ENCODE measurements at regions not wholly inside any gene's neighbourhood (a gene's known extent, or its start where the extent isn't known, plus 50 kb on each side); places are given as distances from the start of the nearest gene placed in this dataset.
"Not testable (repeated sequence)": the region's sequence is repeated elsewhere in the genome, so short reads cannot be mapped to it uniquely, and the experiment has no call there.

DNA sequence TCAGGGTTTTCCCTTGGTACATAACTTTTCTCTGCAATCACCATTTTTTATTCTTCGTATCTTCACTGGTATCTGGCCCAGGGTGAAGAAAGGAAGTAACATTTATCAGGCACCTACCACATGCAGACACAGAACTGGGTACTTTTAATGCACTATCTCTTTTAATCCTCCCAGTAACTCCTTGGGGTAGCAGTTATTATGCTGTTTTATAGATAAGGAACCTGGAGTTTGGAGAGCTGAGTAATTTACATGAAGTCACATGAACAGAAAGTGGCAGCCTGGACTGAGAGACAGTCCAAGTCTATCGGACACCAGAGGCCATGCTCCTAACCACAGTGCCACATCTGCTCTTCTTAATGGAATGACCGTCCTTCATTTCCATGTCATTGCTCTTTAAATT is 117.1 kb upstream of the PODXL start:
- DNase-seq (ENCODE audit: low read depth), result no peak

DNA sequence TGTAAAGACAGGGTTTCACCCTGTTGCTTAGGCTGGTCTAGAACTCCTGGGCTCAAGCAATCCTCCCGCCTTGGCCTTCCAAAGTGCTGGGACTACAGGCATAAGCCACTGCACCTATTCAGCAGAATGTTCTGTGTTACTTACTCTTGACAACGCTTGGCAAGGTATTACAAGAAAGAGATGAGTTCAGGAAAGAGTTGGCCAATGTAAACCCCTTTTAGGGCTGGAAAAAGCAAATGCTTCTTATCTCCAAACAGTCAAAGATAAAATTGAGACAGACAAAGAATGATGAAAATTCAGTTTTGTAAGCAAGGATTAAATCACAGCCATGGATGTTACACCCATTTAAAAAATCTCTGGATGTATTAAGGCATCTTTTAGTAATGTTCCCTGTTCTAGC is 114.0 kb upstream of the PODXL start:
- DNase-seq (ENCODE audit: low read depth), result no peak

DNA sequence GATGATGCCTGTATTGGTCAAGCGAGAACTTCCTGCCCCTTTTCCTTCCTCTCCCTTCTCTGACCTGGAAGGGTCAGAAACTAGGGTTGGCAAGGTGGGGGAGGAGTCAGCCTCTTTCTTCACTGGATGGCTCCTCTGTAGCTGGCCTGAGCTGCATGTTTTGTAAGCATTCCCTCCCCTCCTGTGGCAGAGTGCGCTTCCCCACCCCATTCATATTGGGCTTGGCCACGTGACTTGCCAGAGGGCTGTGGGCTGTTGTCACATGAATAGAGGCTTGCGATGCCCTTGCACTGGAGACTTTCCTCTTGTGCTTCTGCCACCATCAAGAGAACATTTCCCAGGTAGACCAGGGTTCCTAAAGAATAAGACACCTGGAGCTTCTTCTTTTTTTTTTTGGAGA is 111.3 kb upstream of the PODXL start:
- DNase-seq (ENCODE audit: low read depth), result no peak

DNA sequence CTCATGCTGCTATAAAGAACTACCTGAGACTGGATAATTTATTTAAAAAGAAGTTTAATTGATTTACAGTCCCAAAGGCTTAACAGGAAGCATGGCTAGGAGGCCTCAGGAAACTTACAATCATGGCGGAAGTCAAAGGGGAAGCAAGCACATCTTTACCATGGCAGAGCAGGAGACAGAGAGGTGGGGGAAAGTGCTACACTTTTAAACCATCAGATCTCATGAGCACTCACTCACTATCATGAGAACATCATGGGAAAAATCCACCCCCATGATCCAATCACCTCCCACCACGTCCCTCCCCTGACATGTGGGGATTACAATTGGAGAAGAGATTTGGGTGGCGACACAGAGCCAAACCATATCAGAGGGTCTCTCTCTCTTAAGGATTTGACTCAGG is 108.6 kb upstream of the PODXL start:
- DNase-seq (ENCODE audit: low read depth), result no peak

DNA sequence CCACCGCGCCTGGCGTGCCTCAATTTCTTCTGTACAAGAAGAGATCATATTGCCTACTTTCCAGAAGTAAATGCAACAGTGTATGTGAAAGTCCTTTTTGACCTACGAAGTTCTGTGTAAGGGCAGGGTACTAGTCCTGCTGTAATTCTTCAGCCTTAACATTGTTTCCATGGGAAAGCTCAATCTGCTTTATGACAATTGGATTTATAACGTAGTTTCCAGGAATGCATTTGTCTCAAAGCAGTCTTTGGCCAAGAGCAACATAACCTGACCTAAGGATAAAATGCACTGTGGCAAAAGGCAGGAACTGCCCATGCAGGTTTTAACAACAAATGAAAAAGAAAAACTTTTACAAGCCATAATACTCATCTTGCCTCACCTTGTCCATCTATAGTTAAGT is 108.1 kb upstream of the PODXL start:
- no peak for DNase-seq (ENCODE audit: low read depth)

DNA sequence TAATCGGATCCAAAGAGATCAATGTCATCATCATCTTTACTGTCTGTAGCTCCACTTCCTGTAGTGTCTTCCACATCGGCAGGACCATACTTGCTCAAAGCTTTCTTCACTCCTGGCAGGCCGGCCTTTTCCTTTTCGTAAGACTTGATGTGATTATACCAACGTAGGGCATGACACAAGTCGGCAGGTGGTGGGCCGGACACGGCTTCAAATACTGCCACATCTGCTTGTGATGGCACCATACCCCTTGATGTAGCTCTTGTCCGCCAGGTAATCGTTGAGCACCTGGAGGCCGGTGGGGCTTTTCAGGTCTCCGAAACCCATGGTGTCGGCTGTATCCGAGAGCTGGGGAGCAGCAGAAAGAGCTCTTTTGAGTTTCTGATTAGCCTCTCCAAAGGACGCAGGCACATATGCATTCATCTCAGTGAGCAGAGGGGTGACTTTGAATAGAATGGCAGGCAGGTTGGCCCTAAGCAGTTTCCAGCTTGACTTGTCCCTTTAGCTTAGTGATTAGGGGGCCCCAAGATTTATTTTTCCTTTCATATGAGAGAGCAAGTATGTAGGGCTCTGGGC is 106.0 kb upstream of the PODXL start:
- DNase-seq (ENCODE audit: low read depth), result not testable (repeated sequence)

DNA sequence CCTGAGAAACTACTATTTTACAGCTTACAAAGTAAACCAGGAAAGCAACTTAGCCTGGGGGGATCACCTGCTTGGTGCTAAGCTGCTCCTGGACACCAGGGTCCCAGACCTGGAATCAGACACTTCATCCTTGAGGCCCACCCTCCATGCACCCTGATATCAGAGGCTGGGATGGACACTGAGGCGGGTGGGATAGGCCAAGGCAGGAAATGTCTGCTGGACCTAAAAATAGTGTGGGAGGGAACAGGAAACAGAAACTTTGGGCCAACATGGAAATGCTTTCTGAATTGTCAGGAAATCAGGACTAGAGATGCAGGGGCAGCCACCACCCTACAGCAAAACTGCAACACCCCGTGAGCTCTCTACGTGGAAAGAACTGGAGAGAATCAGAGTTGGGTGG is 101.5 kb upstream of the PODXL start:
- DNase-seq (ENCODE audit: low read depth), result no peak

DNA sequence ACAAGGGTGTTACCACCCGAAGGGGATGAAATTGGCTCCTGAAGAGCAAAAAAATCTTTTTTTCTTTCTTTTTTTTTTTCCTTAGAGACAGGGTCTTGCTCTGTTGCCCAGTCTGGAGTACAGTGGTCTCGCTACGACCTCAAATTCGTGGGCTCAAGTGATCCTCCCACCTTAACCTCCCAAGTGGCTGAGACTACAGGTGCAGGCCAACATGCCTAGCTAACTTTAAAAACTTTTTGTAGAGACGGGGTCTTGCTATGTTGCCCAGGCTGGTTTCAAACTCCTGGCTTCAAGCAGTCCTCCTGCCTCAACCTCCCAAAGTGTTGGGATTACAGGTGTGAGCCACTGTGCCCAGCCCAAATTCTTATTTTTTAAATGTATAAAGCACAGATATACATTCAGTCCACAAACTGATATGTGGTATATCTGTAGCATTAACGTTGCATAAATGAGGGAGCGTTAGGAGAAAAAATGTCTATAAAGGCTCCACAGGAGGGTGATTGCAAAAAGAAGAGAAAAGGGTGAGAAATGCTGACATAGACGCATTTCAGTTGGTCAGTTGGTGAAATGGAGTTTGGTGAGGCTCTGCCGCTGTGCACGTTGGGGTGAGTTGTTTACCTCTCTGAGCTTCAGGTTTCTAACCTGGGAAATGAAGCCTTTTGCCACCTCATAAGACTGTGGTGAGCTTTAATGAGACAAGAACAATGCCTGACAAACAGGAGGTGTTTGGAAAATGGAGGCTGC is 100.7 kb upstream of the PODXL start:
- no peak for DNase-seq (ENCODE audit: low read depth)

DNA sequence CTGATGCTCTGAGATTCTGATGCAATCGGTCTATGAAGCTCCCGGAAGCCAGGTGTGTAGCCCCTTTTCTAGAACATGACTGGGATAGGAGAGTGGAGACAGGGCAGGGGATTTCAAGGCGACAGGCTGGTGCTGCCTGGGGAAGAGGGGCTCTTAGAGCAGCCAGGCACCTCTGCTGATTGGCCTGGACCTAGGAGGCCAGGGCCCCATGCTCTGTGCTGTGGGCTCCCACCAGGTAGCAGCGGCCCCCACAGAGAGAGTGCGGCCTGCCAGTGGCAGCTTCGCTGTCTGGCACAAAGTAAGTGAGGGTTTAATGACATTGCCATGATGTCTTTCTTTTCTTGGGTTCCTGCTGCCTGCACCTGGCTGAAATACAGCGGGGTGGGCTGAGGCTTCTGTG is 99.4 kb upstream of the PODXL start:
- no peak for DNase-seq (ENCODE audit: low read depth)

DNA sequence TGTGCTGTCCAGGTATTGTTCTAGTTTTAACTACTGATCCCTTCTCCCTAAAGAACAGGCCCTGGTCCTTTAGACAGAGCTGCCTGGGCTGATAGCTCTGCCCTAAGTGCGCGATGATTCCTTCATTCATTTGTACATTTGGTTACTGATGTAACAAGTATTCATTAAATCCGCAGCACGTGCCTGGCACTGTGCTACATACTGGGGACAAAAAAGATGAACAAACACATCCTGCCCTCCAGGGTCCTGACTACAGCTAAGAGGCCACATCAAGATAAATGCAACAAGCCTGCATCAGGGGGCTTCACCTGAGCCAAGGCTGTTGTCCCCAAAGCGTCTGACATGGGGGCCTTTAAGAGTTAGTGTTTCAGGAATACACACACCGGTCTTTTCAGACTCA is 99.0 kb upstream of the PODXL start:
- no peak for DNase-seq (ENCODE audit: low read depth)

DNA sequence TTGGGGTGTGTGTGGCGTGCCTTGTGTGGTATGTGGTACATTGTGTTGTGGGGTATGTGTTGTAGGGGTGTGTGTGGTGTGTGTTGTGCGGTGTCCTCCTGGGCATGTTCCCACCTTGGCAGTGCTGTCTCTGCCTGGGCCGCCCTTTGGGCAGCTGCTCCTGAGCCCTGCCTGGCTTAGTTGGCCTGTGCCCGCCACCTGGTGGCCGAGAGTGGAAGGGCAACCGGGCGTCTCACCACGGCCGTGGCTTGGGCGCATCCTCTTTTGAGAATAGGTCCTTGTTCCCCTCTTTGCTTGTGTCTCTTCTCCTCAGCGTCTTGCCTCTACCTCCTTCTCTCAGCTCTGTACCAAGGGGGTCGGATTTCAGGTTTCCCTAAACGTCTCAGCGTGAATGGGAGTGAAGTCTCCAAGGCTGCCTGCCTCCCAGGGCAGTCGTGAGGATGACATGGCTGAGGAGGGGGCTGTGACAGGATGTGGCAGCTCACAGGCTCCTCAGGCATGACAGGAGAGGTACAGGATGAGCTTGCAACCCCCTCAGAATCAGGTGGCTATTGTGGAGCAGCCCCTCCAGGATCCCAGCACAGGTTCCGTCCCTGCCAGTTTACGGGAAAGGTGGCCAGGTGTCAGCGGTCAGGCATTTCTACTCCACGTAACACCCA is 98.4 kb upstream of the PODXL start:
- peak; percentile 35 for DNase-seq (ENCODE audit: low read depth)

DNA sequence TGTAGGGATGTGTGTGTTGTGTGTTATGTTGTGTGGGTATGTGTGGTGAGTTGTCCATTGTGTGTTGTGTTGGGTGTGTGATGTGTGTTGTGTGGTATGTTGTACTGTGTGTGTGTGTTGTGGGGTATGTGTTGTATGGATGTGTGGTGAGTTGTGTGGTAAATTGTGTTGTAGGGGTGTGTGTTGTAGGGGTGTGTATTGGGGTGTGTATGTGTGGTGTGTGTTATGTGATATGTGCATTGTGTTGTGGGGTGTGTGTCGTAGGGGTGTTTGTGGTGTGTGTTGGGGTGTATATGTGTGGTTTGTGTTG is 97.8 kb upstream of the PODXL start:
- DNase-seq (ENCODE audit: low read depth), result no peak

DNA sequence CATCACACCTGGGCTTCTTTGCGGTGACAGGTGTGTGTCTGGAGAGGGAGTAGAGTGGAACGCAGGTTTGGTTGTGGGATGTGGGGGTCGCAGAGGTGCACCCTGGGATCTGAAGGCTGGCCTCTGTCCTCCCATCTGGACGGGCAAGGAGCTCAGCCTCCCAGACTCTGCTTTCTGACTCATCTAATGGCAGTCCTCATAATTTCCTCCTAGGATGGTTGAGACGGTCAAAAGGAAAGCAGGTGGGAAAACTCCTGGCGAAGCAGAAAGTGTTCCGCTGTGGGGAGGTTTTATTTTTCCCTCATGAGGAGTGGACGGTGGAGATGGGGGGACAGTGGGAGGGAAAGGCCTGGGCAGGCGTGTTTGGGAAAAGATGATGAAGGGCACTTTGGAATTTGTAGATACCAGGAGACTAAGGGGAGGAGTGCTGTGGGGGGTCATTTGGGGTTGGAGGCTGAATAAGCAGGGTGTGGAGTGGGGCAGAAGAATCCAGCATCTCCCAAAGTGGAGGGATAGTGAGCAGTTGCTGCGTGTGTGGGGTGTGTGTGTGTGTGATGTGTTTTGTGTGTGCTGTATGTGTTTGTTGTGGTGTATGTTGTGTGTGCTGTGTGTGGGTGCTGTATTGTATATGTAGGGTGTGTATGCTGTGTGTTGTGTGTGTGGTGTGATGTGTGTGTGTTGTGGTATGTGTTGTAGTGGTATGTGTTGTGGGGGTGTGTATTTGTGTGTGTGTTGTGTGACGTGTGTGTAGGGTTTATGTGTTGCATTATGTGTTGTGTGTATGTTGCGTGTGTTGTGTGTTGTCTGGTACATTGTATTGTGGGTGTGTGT is 97.2 kb upstream of the PODXL start:
- no peak for DNase-seq (ENCODE audit: low read depth)

DNA sequence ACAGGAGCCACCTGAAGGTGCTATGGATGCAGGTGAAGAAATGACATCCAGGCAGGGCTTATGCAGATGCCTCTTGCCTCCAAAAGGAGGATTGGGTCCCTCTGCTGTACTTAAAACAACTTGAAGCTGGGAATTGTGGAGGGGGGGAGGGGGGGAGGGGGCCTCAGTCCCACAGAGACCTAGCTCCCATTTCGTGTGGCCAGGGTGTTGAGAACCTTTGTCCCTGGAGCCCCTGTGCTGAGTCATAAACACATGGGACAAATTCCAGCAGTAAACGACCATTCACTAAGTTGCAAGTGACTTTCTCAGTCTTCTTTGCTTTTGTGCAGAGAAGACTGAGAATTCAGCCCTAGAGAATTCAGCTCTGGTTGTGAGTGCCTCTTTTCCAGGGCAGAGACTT is 96.5 kb upstream of the PODXL start:
- no peak for DNase-seq (ENCODE audit: low read depth)

DNA sequence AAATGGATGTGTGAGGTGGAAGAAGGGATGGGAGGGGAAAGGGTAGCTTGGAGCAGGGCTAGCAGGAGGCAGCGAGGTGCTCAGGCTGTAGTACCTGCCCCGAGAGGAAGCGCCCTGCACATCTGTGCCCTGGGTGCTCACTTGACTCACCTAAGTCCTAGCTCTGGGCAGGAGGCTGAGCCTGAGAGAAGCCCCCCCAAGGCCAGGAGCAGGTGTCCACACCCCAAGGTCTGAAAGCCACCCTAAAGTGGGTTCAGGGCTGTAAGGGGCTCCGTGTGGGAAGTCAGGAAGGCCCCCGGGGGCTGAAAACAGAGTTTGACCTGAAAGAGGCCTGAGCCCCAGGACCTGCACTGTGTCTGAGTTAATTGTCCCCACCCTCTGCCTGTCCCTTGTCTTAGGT is 95.8 kb upstream of the PODXL start:
- DNase-seq (ENCODE audit: low read depth), result no peak

DNA sequence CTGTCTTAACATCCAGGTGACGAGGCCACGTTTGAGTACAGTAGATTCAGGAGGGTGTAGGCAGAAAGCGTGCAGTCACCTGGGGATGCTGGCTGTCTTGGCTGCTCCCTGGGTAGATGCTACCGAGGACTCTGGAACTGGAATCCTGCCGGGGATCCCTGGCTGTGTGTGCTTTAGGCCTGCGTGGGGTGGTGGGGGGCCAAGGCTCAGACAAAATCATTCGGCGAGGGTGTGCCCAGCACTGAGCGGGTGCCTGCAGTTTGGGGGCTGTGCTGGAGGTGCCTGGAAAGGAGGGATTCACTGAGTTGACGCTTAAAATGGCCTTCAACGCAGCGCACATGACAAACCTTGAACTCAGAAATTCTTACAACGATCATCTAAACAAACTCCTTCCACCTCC is 93.5 kb upstream of the PODXL start:
- DNase-seq (ENCODE audit: low read depth), result no peak

DNA sequence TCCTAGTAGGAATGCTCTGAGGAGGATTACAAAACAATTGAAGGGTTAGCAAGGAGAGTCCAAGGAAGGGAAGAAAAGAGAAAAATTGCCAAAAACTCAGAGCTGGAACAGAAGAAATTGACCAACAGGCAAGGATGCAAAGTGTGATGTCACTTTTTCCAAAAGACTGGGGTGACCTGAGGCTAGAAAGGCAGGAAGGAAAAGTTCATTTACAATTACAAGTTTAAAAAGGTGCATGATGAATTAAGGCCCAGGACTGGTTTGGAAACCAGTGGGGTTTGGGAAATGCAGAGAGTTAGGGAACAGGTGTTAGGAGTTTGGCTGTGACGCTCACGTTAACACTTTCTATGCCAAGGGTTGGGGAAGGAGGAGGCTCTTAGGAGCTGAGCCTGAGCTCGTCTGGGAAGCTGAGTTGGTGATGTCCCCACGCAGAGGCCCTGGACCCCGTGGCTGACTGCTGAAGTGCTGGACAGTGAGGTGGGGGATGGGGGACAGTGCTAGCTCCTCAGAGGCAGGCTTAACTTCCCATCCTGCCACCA is 92.6 kb upstream of the PODXL start:
- no peak for DNase-seq (ENCODE audit: low read depth)

DNA sequence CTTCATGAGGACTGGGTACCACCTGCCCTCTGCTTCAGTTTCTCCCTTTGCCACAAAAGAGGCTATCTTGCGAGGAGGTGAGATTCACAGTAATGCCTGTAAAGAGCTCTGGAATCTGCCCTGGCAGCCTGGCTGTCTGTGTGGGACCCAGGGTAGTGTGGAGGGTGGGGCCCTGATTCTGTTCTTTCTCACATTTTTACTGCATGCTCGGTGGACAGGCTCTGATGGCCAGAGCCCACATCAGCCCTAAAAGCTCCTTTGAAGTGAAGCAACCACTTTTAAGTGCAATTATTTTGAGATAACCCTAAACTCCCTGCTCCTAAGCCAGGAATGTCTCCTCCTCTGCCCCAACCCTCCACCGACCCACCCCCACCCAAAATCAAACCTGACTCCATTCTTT is 92.1 kb upstream of the PODXL start:
- no peak for DNase-seq (ENCODE audit: low read depth)

DNA sequence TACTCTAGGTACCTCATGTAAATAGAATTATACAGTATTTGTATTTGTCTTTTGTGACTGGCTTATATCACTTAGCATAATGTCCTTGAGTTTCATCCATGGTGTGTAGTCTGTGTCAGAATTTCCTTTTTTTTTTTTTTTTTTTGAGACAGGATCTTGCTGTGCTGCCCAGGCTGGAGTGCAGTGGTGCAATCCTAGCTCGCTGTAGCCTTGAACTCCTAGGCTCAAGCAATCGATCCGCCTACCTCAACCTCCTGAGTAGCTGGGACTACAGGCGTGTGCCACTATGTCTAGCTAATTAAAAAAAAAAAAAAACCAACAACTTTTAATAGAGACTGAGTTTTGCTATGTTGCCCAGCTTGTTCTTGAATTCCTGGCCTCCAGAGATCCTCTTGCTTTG is 89.8 kb upstream of the PODXL start:
- DNase-seq (ENCODE audit: low read depth), result no peak

DNA sequence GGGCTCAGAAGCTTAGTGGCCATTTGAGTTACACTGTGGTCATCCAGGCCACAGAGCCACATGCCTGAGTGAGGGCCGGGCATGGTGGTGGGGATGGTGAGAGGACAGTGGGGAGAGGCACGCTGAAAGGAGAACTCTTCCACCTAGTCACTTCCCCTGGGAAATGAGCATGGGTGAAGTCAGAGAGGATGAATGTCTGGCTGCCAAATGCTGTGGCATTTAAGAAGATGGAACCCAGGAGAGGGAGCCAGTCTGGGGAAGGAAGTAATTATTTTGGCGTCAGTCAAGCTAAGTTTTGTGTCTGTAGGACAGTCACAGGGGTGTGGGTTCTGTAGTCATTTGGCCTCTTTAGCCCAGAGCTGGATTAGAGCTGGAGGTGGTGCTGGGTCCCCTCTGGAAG is 86.0 kb upstream of the PODXL start:
- no peak for DNase-seq (ENCODE audit: low read depth)

DNA sequence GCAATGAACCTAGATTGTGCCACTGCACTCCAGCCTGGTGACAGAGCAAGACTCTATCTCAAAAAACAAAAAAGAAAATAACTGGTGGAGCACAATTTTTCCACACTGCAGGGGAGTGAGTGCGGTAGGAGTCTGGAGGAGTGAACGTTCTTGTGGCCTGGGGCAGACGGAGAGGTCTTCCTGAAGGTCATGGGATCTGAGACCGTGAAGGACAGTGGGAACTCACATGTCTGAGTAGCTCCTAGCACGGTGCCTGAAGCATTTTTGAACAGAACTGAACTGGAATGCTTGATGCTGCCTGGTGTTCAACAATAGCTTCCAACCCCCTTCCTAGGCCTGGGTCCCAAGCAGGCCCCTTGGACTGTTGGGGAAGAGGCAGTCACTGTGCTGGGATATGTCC is 84.3 kb upstream of the PODXL start:
- no peak for DNase-seq (ENCODE audit: low read depth)

DNA sequence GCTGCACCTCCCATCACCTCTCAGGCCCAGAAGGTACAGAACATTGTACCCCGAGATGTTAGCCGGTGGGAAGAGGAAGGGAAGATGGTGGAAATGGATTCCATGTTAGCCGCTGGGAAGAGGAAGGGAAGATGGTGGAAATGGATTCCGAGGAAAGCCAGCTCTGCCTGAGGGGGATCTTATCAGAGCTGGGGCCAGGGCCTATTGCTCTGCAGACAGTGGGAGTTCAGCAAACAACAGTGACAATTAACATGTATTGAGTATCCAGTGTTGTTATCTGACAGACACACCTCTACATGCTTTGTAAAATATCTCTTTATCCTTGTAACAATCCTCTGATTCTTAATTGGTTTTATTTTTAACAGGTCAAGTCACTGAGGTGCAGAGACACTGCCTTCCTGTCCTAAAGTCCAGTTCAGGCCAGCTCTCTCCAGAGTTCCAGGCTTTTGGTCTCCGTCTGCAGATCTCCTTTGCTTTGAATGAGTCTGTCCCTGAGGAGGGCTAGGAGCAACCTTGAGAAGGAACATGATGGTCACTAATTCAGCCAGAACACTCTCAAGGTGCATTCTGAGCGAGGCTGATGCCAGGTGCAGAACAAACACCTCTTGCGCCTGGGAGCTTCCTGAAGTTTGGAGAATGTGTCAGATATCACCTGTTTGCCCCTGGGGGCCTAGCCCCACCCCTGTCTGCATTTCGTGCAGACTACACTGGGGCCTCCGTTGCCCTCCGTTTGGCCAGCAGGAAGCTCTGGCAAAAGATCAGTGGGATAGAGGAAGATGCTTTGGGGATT is 82.4 kb upstream of the PODXL start:
- no peak for DNase-seq (ENCODE audit: low read depth)

Measured in T-helper 22 cell (primary cell).